ENCODE measurements at regions not wholly inside any gene's neighbourhood (a gene's known extent, or its start where the extent isn't known, plus 50 kb on each side); places are given as distances from the start of the nearest gene placed in this dataset.

GRCh38 chr4:125445525-125445924 lies 130.8 kb downstream of the FAT4 start:
- Histone ChIP-seq H3K27ac (ENCODE audit: low read depth, low read length) (no peak overlapping the region), H3K36me3 (ENCODE audit: insufficient read depth, low read length) (no peaks in the 10 kb centered on the region), H3K79me2 (ENCODE audit: insufficient read depth, low read length) (no peaks in the 10 kb centered on the region), H3K27me3 (ENCODE audit: insufficient read depth, low read length) (no peaks in the 10 kb centered on the region), H3K4me2 (ENCODE audit: low read length) (no peak overlapping the region), H3K4me3 (ENCODE audit: insufficient read depth, low read depth, low read length) (no peak overlapping the region), H2AFZ (ENCODE audit: low read depth, low read length) (no peak overlapping the region), H3K9me3 (ENCODE audit: insufficient read depth, low read depth, low read length) (no peaks in the 10 kb centered on the region), H3K9ac (ENCODE audit: low read length) (no peak overlapping the region), H3K4me1 (ENCODE audit: insufficient read depth, low read length) (no peaks in the 10 kb centered on the region), H4K20me1 (ENCODE audit: insufficient read depth, low read length) (no peaks in the 10 kb centered on the region)
- no peak for FAIRE-seq
- no peak overlapping the region for H3K4me3 Mint-ChIP-seq (ENCODE audit: unreplicated experiment)
- peaks cover 1% of the 10 kb centered on the region for H3K9me3 Mint-ChIP-seq (ENCODE audit: unreplicated experiment)
- no peaks in the 10 kb centered on the region for H3K36me3 Mint-ChIP-seq (ENCODE audit: low read depth, unreplicated experiment)
- no peaks in the 10 kb centered on the region for H3K27me3 Mint-ChIP-seq (ENCODE audit: low read depth, unreplicated experiment)
- no peak overlapping the region for H3K27ac Mint-ChIP-seq (ENCODE audit: unreplicated experiment)
- no peaks in the 10 kb centered on the region for H3K4me1 Mint-ChIP-seq (ENCODE audit: low read depth, unreplicated experiment)
- TF ChIP-seq CTCF (IDR thresholded peaks at IDR 0.05; ENCODE audit: insufficient read depth, low read depth, low read length) (no peak), EZH2 (IDR thresholded peaks at IDR 0.05; ENCODE audit: insufficient read depth, low read length) (no peak)
- DNase-seq (ENCODE audit: low read depth) = no peak

- no peak overlapping the region for H3K9ac ChIP-seq (ENCODE audit: low read length)
- no peaks in the 10 kb centered on the region for H3K27me3 ChIP-seq (ENCODE audit: insufficient read depth, low read length)
- H3K4me2 ChIP-seq (ENCODE audit: low read length) = no peak overlapping the region
- no peaks in the 10 kb centered on the region for H3K79me2 ChIP-seq (ENCODE audit: insufficient read depth, low read length)
- H3K9me3 Mint-ChIP-seq (ENCODE audit: unreplicated experiment) = peaks cover 1% of the 10 kb centered on the region
- no peaks in the 10 kb centered on the region for H3K27me3 Mint-ChIP-seq (ENCODE audit: low read depth, unreplicated experiment)
- TF ChIP-seq EZH2 (IDR thresholded peaks at IDR 0.05; ENCODE audit: insufficient read depth, low read length) = no peak
- TF ChIP-seq CTCF (IDR thresholded peaks at IDR 0.05; ENCODE audit: insufficient read depth, low read depth, low read length) = no peak
- H3K4me3 Mint-ChIP-seq (ENCODE audit: unreplicated experiment) = no peak overlapping the region
- H3K27ac Mint-ChIP-seq (ENCODE audit: unreplicated experiment) = no peak overlapping the region
- FAIRE-seq = no peak
- no peaks in the 10 kb centered on the region for H3K9me3 ChIP-seq (ENCODE audit: insufficient read depth, low read depth, low read length)
- no peaks in the 10 kb centered on the region for H4K20me1 ChIP-seq (ENCODE audit: insufficient read depth, low read length)
- no peaks in the 10 kb centered on the region for H3K36me3 ChIP-seq (ENCODE audit: insufficient read depth, low read length)
- no peak for DNase-seq (ENCODE audit: low read depth)
- no peak overlapping the region for H3K4me3 ChIP-seq (ENCODE audit: insufficient read depth, low read depth, low read length)
- peaks cover 7% of the 10 kb centered on the region for H3K36me3 Mint-ChIP-seq (ENCODE audit: low read depth, unreplicated experiment)
- no peaks in the 10 kb centered on the region for H3K4me1 ChIP-seq (ENCODE audit: insufficient read depth, low read length)
- no peak overlapping the region for H2AFZ ChIP-seq (ENCODE audit: low read depth, low read length)
- H3K27ac ChIP-seq (ENCODE audit: low read depth, low read length) = no peak overlapping the region
- H3K4me1 Mint-ChIP-seq (ENCODE audit: low read depth, unreplicated experiment) = no peaks in the 10 kb centered on the region
Measured at GRCh38 chr4:125447551-125448290, 133.0 kb downstream of the FAT4 start.

GRCh38 chr4:125456075-125456474 lies 141.3 kb downstream of the FAT4 start:
- FAIRE-seq (no peak), DNase-seq (ENCODE audit: low read depth) (no peak)
- no peaks in the 10 kb centered on the region for H3K27me3 ChIP-seq (ENCODE audit: insufficient read depth, low read length)
- H3K4me1 ChIP-seq (ENCODE audit: insufficient read depth, low read length) = no peaks in the 10 kb centered on the region
- no peak overlapping the region for H3K4me3 ChIP-seq (ENCODE audit: insufficient read depth, low read depth, low read length)
- H3K27ac Mint-ChIP-seq (ENCODE audit: unreplicated experiment) = no peak overlapping the region
- no peaks in the 10 kb centered on the region for H3K9me3 ChIP-seq (ENCODE audit: insufficient read depth, low read depth, low read length)
- TF ChIP-seq CTCF (IDR thresholded peaks at IDR 0.05; ENCODE audit: insufficient read depth, low read depth, low read length) (no peak), EZH2 (IDR thresholded peaks at IDR 0.05; ENCODE audit: insufficient read depth, low read length) (no peak)
- H3K27ac ChIP-seq (ENCODE audit: low read depth, low read length) = no peak overlapping the region
- H3K9me3 Mint-ChIP-seq (ENCODE audit: unreplicated experiment) = no peaks in the 10 kb centered on the region
- no peaks in the 10 kb centered on the region for H3K36me3 ChIP-seq (ENCODE audit: insufficient read depth, low read length)
- H3K9ac ChIP-seq (ENCODE audit: low read length) = no peak overlapping the region
- H3K4me3 Mint-ChIP-seq (ENCODE audit: unreplicated experiment) = no peak overlapping the region
- H3K27me3 Mint-ChIP-seq (ENCODE audit: low read depth, unreplicated experiment) = no peaks in the 10 kb centered on the region
- no peaks in the 10 kb centered on the region for H3K4me1 Mint-ChIP-seq (ENCODE audit: low read depth, unreplicated experiment)
- no peak overlapping the region for H3K4me2 ChIP-seq (ENCODE audit: low read length)
- H3K79me2 ChIP-seq (ENCODE audit: insufficient read depth, low read length) = no peaks in the 10 kb centered on the region
- H2AFZ ChIP-seq (ENCODE audit: low read depth, low read length) = no peak overlapping the region
- H3K36me3 Mint-ChIP-seq (ENCODE audit: low read depth, unreplicated experiment) = peaks cover 7% of the 10 kb centered on the region
- no peaks in the 10 kb centered on the region for H4K20me1 ChIP-seq (ENCODE audit: insufficient read depth, low read length)
